Mucosa of descending colon (tissue), 3 donors: ENCODE measurements at regions not wholly inside any gene's neighbourhood (a gene's known extent, or its start where the extent isn't known, plus 50 kb on each side); places are given as distances from the start of the nearest gene placed in this dataset.
A peak's percentile ranks its signal among the peaks of the same experiment; 100 is the strongest.

Experiments
- ATAC-seq: fragments of 200-7000 bp; cut with Tn5 transposase; one replicate; pipeline ENCODE4 v1.9.1; 2020; ENCODE audit warnings: mild to moderate bottlenecking, moderate library complexity
- DNase-seq, 3 donors: peaks; one replicate each; pipeline ENCODE4 v3.0.0-alpha.2; 2020
- H3K36me3 ChIP-seq: fragments of 200-600 bp; one replicate; pipeline ENCODE4 v1.8.0; 2021; ENCODE audit warnings: low read depth, mild to moderate bottlenecking
- H3K4me1 ChIP-seq: fragments of 200-600 bp; one replicate; pipeline ENCODE4 v1.8.0; 2021; ENCODE audit warnings: low read depth, mild to moderate bottlenecking
- H3K4me3 ChIP-seq: fragments of 200-600 bp; one replicate; pipeline ENCODE4 v1.8.0; 2021; ENCODE audit warnings: mild to moderate bottlenecking
- H3K9me3 ChIP-seq: fragments of 200-600 bp; one replicate; pipeline ENCODE4 v1.8.0; 2021; ENCODE audit warnings: mild to moderate bottlenecking
- intact Hi-C, 2 donors: fragments of 100-400 bp; cut with DNase I in 1 of 2; cut with micrococcal nuclease in 1 of 2; formaldehyde crosslinking; loops; one replicate each; pipeline versions ENCODE4 v1.11.0 to v1.11.1; 2022; cut with DNase I, micrococcal nuclease
- TF ChIP-seq, protein P1 (sequence below): fragments of 200-600 bp; IDR thresholded peaks from one replicate; pipeline ENCODE4 v1.8.0; 2022; ENCODE audit warnings: antibody characterized with exemption, mild to moderate bottlenecking
- donor health status: DM: no; HTN: no; CAD: no; lungs with moderate emphysema.
- donor health status: DM: no; HTN: no; CAD: no.
- donor health status: DM: no; HTN: yes; CAD: no.

DNA sequence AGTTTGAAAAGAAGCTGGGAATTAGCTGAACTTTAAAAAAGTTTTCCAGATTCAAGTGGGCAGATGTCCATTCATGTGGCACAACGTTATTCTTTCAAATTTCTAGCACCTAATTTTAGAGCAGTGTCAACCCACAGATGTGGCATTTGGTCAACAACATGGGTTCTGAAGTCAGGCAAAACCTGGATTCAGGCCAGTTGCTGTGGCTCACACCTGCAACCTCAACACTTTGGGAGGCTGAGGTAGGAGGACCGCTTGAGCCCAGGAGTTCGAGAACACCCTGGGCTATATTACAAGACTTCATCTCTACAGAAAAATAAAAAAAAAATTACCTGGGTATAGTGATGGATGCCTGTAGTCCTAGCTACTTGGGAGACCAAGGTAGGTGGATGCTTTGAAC, 380.2 kb upstream of the SALL1 start:
- no peaks in the 10 kb centered on the region for H3K36me3 ChIP-seq

DNA sequence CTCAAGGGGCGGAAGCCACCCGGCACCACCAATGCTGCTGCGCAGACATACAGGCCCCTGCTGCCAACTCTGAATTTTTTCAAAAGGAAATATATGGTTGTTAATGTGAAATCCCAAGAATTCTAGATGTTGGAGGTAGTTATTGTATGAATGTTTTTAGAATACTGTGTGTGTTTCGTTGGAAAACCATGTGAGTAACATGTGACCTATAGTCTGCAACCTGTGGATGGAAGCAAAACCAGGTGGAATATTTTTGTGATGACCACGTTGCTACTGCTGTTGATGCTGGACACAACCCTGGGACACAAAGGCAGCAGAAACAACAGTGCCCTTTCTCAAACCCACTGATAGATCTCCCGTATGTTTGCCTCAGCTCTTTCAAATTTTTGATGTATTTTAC, 376.3 kb upstream of the SALL1 start:
- ATAC-seq (no peak), DNase-seq (no peak)
- peaks cover 1% of the 10 kb centered on the region for H3K9me3 ChIP-seq
- no peaks in the 10 kb centered on the region for H3K36me3 ChIP-seq
- TF ChIP-seq, protein P1, sequence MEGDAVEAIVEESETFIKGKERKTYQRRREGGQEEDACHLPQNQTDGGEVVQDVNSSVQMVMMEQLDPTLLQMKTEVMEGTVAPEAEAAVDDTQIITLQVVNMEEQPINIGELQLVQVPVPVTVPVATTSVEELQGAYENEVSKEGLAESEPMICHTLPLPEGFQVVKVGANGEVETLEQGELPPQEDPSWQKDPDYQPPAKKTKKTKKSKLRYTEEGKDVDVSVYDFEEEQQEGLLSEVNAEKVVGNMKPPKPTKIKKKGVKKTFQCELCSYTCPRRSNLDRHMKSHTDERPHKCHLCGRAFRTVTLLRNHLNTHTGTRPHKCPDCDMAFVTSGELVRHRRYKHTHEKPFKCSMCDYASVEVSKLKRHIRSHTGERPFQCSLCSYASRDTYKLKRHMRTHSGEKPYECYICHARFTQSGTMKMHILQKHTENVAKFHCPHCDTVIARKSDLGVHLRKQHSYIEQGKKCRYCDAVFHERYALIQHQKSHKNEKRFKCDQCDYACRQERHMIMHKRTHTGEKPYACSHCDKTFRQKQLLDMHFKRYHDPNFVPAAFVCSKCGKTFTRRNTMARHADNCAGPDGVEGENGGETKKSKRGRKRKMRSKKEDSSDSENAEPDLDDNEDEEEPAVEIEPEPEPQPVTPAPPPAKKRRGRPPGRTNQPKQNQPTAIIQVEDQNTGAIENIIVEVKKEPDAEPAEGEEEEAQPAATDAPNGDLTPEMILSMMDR: no peak
- intact Hi-C loops: no loop called here
- H3K4me1 ChIP-seq: no peaks in the 10 kb centered on the region
- H3K4me3 ChIP-seq: no peak overlapping the region

More for the DNA sequence above, 380.2 kb upstream of the SALL1 start:
- intact Hi-C loops: no loop called here
- TF ChIP-seq, protein P1: no peak
- Histone ChIP-seq H3K4me1 (no peaks in the 10 kb centered on the region), H3K4me3 (no peak overlapping the region), H3K9me3 (no peaks in the 10 kb centered on the region)
- DNase-seq (no peak), ATAC-seq (no peak)

DNA sequence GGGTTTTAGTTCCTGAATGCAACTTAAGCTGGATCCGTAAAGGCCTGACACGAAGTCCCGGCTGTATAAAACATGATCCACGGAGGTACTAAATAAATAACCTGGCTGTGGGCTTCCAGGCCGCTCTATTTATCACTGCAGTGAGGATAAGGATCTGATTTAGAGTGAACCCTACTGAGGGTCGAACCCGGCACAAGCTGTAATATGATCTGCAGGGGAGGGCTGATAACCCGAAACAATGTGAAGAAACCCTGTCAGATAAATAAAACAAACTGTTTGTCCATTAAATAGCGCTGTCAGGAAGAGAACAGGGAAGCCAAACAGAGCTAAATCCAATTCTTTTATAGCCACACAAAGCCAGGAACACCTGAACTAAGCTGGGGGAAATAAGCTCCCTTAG, 375.6 kb upstream of the SALL1 start:
- ATAC-seq (no peak), DNase-seq (no peak)
- Histone ChIP-seq H3K36me3 (no peaks in the 10 kb centered on the region), H3K9me3 (peaks cover 7% of the 10 kb centered on the region), H3K4me3 (no peak overlapping the region), H3K4me1 (no peaks in the 10 kb centered on the region)
- TF ChIP-seq, protein P1: no peak
- intact Hi-C loops: no loop called here

DNA sequence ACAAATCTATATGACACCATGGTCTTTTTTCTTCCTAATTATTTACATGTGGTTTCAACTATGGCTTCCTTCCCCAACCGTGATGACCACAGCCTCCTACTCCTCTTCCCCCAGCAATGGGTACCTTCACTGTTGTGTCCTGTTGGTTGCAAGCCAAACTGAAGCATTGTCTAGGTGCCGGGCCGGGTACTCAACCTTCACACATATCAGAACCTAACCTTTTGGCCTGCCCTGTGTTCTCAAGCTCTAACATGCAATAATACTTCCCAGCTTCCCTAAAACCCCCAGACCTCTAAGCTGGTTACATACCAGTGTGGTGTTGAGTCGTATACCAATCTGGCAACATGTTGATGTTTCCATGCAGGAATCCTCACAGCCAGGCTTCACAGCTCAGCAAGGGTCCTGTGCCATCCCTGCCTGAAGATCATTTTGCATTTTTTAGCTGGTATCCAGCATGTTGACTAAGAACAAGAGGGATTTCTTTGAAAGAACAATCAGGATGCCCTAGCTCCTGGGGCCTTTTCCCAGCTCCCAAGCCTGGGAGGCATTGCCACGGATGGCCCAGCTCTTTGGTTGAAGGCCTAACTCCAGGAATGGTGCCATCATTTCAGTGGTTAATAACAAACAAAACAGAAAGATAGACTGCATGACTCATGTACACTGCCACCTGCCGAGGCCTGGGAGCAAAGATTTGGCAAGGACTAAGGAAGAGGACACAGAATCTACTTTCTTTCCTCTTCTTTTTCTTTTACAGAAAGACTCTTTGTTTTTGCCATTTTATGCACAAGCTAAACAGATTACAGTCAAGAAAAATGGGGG, 373.7 kb upstream of the SALL1 start:
- Histone ChIP-seq H3K4me1 (no peaks in the 10 kb centered on the region), H3K4me3 (no peak overlapping the region), H3K9me3 (peaks cover 7% of the 10 kb centered on the region), H3K36me3 (no peaks in the 10 kb centered on the region)
- ATAC-seq (no peak), DNase-seq (no peak)
- intact Hi-C loops: no loop called here
- TF ChIP-seq, protein P1: no peak

DNA sequence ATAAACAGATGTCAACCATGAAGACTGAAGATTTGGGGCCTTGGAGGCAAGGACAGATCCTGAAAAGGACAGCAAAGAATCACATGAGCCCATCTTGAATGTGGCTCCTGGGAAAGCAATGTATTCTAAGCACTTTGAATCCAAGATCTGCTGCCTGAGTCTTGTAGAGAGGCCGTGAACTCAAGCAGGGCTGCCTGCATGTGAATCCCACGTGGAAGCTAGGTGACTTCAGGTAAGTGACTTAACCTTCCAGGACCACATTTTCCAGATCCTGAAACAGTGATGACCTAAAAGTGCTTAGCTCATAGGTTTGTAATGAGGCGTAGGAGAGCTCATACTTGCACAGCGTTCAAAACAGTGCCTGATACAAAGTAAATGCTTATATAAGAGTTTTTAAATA, 373.0 kb upstream of the SALL1 start:
- Histone ChIP-seq H3K4me3 (no peak overlapping the region), H3K4me1 (no peaks in the 10 kb centered on the region), H3K36me3 (no peaks in the 10 kb centered on the region), H3K9me3 (peaks cover 8% of the 10 kb centered on the region)
- intact Hi-C loops: no loop called here
- TF ChIP-seq, protein P1: no peak
- DNase-seq (no peak), ATAC-seq (no peak)

DNA sequence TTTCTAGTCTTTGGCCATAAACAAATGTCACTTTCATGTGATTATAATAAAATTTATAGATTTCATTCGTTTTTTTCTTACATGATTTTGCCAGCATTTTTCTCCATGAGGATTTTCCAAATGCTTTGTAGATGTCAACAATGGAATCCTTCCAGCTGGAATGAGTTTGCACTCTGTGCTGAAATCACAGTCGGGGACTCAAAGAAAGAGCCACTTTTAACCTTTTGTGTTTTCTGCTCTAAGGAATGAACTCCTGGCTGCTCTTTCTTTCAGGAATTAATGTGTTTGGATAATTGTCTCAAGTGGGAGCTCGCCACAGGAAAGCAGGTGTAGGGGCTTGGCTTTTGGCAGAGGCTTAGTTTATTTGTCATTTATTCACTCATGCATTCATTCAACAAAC, 372.3 kb upstream of the SALL1 start:
- TF ChIP-seq, protein P1: no peak
- Histone ChIP-seq H3K4me3 (no peak overlapping the region), H3K9me3 (peaks cover 10% of the 10 kb centered on the region), H3K4me1 (no peaks in the 10 kb centered on the region), H3K36me3 (no peaks in the 10 kb centered on the region)
- no peak for ATAC-seq
- intact Hi-C loops: no loop called here
- DNase-seq: peak in 1 of 3 donors; percentile 4
